Left lung (tissue), 4 donors: ENCODE measurements at regions not wholly inside any gene's neighbourhood (a gene's known extent, or its start where the extent isn't known, plus 50 kb on each side); places are given as distances from the start of the nearest gene placed in this dataset.
A peak's percentile ranks its signal among the peaks of the same experiment; 100 is the strongest.

Experiments used
- ATAC-seq: fragments of 200-7000 bp; cut with Tn5 transposase; one replicate; pipeline ENCODE4 v1.9.1; 2020; ENCODE audit warnings: moderate library complexity
- DNase-seq, 4 donors: peaks; one replicate each; pipeline ENCODE4 v3.0.0-alpha.2; 2013 to 2020
- H3K27ac ChIP-seq, 2 donors: fragments of 200-600 bp; sonication (generic) in 1 of 2; one replicate each; pipeline versions ENCODE4 v1.5.0 to v1.8.0; 2020 to 2021
- H3K27me3 ChIP-seq, 2 donors: fragments of 200-600 bp; sonication (generic) in 1 of 2; one replicate each; pipeline versions ENCODE4 v1.5.0 to v1.8.0; 2020 to 2021
- H3K36me3 ChIP-seq, 2 donors: fragments of 200-600 bp; sonication (generic) in 1 of 2; one replicate each; pipeline versions ENCODE4 v1.5.0 to v1.8.0; 2020 to 2021
- H3K4me1 ChIP-seq, 2 donors: fragments of 200-600 bp; one replicate each; pipeline ENCODE4 v1.8.0; 2021
- H3K4me3 ChIP-seq, 2 donors: fragments of 200-600 bp; sonication (generic) in 1 of 2; one replicate each; pipeline versions ENCODE4 v1.5.0 to v1.8.0; 2020 to 2021; ENCODE audit warnings: mild to moderate bottlenecking in 1 of 2
- H3K9me3 ChIP-seq, 2 donors: fragments of 200-600 bp; sonication (generic) in 1 of 2; one replicate each; pipeline versions ENCODE4 v1.5.0 to v1.8.0; 2020 to 2021
- CTCF ChIP-seq, 2 donors: fragments of 200-600 bp; sonication (generic) in 1 of 2; IDR thresholded peaks; one replicate each; pipeline versions ENCODE4 v1.5.0 to v1.8.0; 2021; ENCODE audit warnings: antibody characterized with exemption in 2 of 2
- intact Hi-C, 2 donors: fragments of 100-400 bp; cut with DNase I; formaldehyde crosslinking; loops; one replicate each; pipeline versions ENCODE4 v1.11.2 to v1.14.2; 2022
- donor health status: DM: no; HTN: yes; CAD: no.
- donor health status: DM: no; HTN: no; CAD: no.

- no peaks in the 10 kb centered on the region for H3K36me3 ChIP-seq
- ATAC-seq, result no peak
- H3K27me3 ChIP-seq, result peaks cover 0 to 15% of the 10 kb centered on the region in 2 donors
- intact Hi-C loops, result no loop called here
- no peak overlapping the region for H3K27ac ChIP-seq
- H3K9me3 ChIP-seq, result peaks cover 0 to 9% of the 10 kb centered on the region in 2 donors
- TF ChIP-seq CTCF (IDR thresholded peaks at IDR 0.05), result no peak
- DNase-seq, result no peak
- peaks cover under 1 to 11% of the 10 kb centered on the region in 2 donors for H3K4me1 ChIP-seq
- no peak overlapping the region for H3K4me3 ChIP-seq
Measured at GRCh38 chr14:61109288-61109687, 128.2 kb downstream of the SLC38A6 start.

DNA sequence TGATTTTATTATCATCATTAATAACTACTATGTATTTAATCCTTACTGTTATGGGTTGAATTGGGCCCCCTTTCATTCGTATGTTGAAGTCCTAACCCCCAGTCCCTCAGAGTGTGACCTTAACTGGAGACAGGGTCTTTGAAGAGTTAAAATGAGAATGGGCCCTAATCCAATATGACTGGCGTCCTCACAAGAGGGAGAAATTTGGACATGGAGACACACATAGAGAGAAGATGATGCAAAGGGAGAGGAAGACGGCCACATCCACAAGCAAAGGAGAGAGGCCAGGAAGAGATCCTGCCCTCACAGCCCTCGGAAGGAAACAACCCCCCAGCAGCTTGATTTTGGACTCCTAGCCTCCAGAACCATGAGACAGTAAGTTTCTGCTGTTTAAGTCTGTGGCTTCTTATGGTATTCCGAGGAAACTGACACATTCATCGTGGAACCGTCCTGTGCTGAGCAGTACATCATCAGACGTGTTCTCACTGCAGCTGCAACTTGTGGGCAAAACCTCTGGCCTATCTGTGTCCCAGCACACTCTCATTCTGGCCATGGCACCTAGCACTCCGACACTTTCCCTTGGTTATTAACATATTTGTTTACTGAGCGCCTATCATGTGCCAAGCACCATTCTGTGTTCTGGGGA is 127.6 kb downstream of the SLC38A6 start:
- no peak overlapping the region for H3K27ac ChIP-seq

GRCh38 chr14:61107869-61108493 is 126.9 kb downstream of the SLC38A6 start:
- ATAC-seq, result no peak
- DNase-seq, result no peak
- no peak for TF ChIP-seq CTCF (IDR thresholded peaks at IDR 0.05)
- Histone ChIP-seq H3K36me3 (no peaks in the 10 kb centered on the region), H3K27ac (no peak overlapping the region), H3K4me1 (peaks cover 13 to 24% of the 10 kb centered on the region in 2 donors), H3K4me3 (no peak overlapping the region), H3K27me3 (peaks cover 0 to 15% of the 10 kb centered on the region in 2 donors), H3K9me3 (no peaks in the 10 kb centered on the region)
- intact Hi-C loops, result no loop called here

More for the DNA sequence above, 127.6 kb downstream of the SLC38A6 start:
- no peak for TF ChIP-seq CTCF (IDR thresholded peaks at IDR 0.05)
- Histone ChIP-seq H3K4me3 (no peak overlapping the region), H3K4me1 (peaks cover 7 to 18% of the 10 kb centered on the region in 2 donors), H3K36me3 (no peaks in the 10 kb centered on the region), H3K9me3 (peaks cover 0 to 2% of the 10 kb centered on the region in 2 donors), H3K27me3 (peaks cover 0 to 15% of the 10 kb centered on the region in 2 donors)
- ATAC-seq (no peak), DNase-seq (no peak)
- intact Hi-C loops, result no loop called here

GRCh38 chr14:61106959-61107641 is 126.1 kb downstream of the SLC38A6 start:
- no peak for ATAC-seq
- H3K27me3 ChIP-seq, result peaks cover 0 to 14% of the 10 kb centered on the region in 2 donors
- no peak overlapping the region for H3K4me3 ChIP-seq
- H3K4me1 ChIP-seq, result peaks cover 21 to 33% of the 10 kb centered on the region in 2 donors
- peak in 1 of 4 donors; percentile 70 for DNase-seq
- H3K27ac ChIP-seq, result no peak overlapping the region
- TF ChIP-seq CTCF (IDR thresholded peaks at IDR 0.05), result no peak
- no peaks in the 10 kb centered on the region for H3K36me3 ChIP-seq
- no peaks in the 10 kb centered on the region for H3K9me3 ChIP-seq
- intact Hi-C loops, result no loop called here
